ENCODE measurements at regions not wholly inside any gene's neighbourhood (a gene's known extent, or its start where the extent isn't known, plus 50 kb on each side); places are given as distances from the start of the nearest gene placed in this dataset.

DNA sequence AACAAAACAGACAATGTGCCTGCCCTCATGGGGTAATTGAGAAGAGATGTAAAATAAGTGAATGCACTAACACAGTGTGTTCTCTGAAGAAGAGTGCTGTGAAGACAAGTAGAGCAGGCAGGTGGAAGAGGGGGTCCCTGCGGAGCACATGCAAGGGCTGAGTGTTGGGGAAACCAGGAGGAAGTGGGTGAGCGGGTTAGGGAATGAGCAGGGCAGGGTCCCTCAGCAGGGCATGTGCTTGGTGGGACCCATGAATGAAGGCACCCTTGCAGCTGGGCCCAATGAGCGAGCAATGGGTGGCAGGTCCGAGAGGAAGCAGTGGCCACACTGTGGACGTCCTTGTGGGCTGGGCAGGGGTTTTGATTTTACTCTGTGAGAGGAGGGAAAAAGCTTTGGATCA is 376.6 kb upstream of the COBL start:
- Mint-ChIP-seq H3K4me1 (ENCODE audit: low read depth) (no peaks in the 10 kb centered on the region), H3K9me3 (peaks cover 18% of the 10 kb centered on the region), H3K27me3 (ENCODE audit: low read depth) (no peaks in the 10 kb centered on the region), H3K36me3 (ENCODE audit: low read depth) (no peaks in the 10 kb centered on the region), H3K27ac (no peak overlapping the region), H3K4me3 (no peak overlapping the region)

- no peaks in the 10 kb centered on the region for H3K27me3 Mint-ChIP-seq (ENCODE audit: low read depth)
- H3K4me3 Mint-ChIP-seq: no peak overlapping the region
- no peaks in the 10 kb centered on the region for H3K36me3 Mint-ChIP-seq (ENCODE audit: low read depth)
- H3K4me1 Mint-ChIP-seq (ENCODE audit: low read depth): no peaks in the 10 kb centered on the region
- H3K27ac Mint-ChIP-seq: no peak overlapping the region
- H3K9me3 Mint-ChIP-seq: peaks cover 31% of the 10 kb centered on the region
Observed at GRCh38 chr7:51689547-51689946, 372.9 kb upstream of the COBL start.

- H3K9me3 Mint-ChIP-seq: peaks cover 31% of the 10 kb centered on the region
- H3K4me3 Mint-ChIP-seq: no peak overlapping the region
- no peaks in the 10 kb centered on the region for H3K36me3 Mint-ChIP-seq (ENCODE audit: low read depth)
- no peak overlapping the region for H3K27ac Mint-ChIP-seq
- H3K4me1 Mint-ChIP-seq (ENCODE audit: low read depth): no peaks in the 10 kb centered on the region
- H3K27me3 Mint-ChIP-seq (ENCODE audit: low read depth): no peaks in the 10 kb centered on the region
Observed at GRCh38 chr7:51685794-51686193, 369.2 kb upstream of the COBL start.

- Mint-ChIP-seq H3K27me3 (ENCODE audit: low read depth) (no peaks in the 10 kb centered on the region), H3K4me1 (ENCODE audit: low read depth) (no peaks in the 10 kb centered on the region), H3K36me3 (ENCODE audit: low read depth) (no peaks in the 10 kb centered on the region), H3K4me3 (no peak overlapping the region), H3K9me3 (peaks cover 36% of the 10 kb centered on the region), H3K27ac (no peak overlapping the region)
Observed at GRCh38 chr7:51680594-51681399, 364.2 kb upstream of the COBL start.

- Mint-ChIP-seq H3K27me3 (ENCODE audit: low read depth) (no peaks in the 10 kb centered on the region), H3K9me3 (peaks cover 34% of the 10 kb centered on the region), H3K27ac (no peak overlapping the region), H3K4me3 (no peak overlapping the region), H3K4me1 (ENCODE audit: low read depth) (no peaks in the 10 kb centered on the region), H3K36me3 (ENCODE audit: low read depth) (no peaks in the 10 kb centered on the region)
Observed at GRCh38 chr7:51679358-51679757, 362.7 kb upstream of the COBL start.

DNA sequence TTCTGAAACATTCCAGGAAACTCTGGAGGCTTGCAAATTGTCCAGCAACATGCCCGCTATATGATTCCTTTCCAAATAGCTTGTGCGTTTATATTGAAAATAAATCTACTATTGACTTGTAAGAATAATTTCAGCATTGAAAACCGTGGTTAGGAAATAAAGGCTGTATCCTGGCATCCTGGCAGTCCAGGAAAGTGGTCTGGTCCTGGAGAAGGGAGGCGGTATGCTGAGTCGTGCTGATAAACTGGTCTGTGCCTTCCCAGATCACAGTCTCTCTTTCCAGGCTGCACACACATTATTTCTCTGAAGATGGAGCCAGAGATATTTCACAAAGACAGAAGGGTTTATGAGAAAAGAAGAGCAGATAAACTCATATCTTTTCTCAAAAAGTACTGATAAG is 350.1 kb upstream of the COBL start:
- no peaks in the 10 kb centered on the region for H3K27me3 Mint-ChIP-seq (ENCODE audit: low read depth)
- H3K36me3 Mint-ChIP-seq (ENCODE audit: low read depth): no peaks in the 10 kb centered on the region
- no peak overlapping the region for H3K4me3 Mint-ChIP-seq
- H3K27ac Mint-ChIP-seq: no peak overlapping the region
- peaks cover 10% of the 10 kb centered on the region for H3K9me3 Mint-ChIP-seq
- no peaks in the 10 kb centered on the region for H3K4me1 Mint-ChIP-seq (ENCODE audit: low read depth)

DNA sequence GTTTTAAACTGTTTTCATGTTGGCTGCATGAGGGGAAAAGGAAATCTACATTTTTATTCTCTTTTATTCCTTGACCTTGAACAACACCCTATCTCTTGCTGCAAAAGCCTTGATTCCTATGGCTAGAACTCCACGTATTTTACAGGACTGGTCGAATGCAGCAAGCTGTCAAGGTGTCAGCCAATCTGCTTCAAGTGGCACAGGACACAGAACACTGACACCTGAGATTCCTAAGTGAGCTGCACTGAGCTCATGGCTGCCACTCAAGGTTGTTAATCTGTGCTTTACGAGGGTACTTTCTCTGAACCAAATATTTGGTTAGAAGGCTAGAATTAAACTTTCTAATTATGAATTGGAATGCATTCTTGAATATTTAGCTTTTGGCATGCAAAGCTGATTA is 349.7 kb upstream of the COBL start:
- Mint-ChIP-seq H3K4me3 (no peak overlapping the region), H3K9me3 (peaks cover 6% of the 10 kb centered on the region), H3K27me3 (ENCODE audit: low read depth) (no peaks in the 10 kb centered on the region), H3K36me3 (ENCODE audit: low read depth) (no peaks in the 10 kb centered on the region), H3K27ac (no peak overlapping the region), H3K4me1 (ENCODE audit: low read depth) (no peaks in the 10 kb centered on the region)

DNA sequence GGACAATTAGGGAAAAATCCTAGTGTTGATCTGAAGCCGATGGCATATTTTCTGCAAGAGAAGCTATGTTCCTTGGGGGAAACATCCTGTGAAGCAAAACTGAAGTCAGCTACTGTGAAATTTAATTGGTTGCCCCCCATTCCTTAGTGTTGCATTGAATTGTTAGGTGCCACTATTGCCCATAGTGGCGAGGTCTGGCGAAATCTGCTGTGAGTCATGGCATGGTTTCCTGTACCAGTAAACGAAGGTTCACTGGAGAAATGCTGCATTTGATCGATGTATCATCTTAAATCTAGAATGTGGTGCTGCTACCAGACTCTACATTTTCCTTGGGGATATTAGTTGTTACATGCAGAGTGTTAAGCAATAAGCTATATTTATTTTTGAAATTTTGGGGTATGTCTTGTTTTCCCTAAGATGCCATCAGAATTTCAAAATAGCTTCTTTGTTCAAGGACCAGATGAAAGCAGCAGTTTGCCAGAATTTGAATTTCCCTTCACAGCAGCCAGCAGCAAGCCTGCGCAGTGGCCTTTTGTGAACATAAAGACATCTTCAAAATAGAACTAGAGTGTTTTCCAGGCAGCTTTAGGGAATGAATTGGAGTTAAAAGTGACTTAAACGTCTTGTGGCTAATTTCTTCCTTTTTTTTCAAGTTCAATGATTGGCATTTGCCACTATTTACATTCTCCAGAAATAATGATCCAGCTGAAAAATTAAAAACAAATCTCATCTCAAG is 348.6 kb upstream of the COBL start:
- Mint-ChIP-seq H3K4me1 (ENCODE audit: low read depth) (no peaks in the 10 kb centered on the region), H3K9me3 (no peaks in the 10 kb centered on the region), H3K36me3 (ENCODE audit: low read depth) (no peaks in the 10 kb centered on the region), H3K27me3 (ENCODE audit: low read depth) (no peaks in the 10 kb centered on the region), H3K27ac (no peak overlapping the region), H3K4me3 (no peak overlapping the region)

DNA sequence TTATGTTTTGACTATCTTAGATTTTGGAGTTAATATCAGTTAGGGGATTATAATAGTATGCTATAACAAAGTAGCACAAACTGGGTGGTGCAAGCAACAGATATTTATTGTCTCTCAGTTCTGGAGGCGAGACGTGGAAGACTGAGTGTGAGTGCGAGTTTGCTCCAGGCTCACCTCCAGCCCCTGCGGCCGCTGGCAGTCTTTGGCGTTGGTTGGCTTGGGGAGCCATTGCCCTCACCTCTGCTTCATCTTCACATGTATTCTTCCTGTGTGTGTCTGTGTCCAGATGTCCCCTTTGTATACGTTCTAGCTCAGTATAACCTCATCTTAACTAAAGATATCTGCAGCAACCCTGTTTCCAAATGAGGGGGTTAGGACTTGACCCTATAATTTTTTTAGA is 343.9 kb upstream of the COBL start:
- no peak overlapping the region for H3K27ac Mint-ChIP-seq
- no peaks in the 10 kb centered on the region for H3K27me3 Mint-ChIP-seq (ENCODE audit: low read depth)
- no peaks in the 10 kb centered on the region for H3K36me3 Mint-ChIP-seq (ENCODE audit: low read depth)
- H3K9me3 Mint-ChIP-seq: peaks cover 4% of the 10 kb centered on the region
- no peak overlapping the region for H3K4me3 Mint-ChIP-seq
- H3K4me1 Mint-ChIP-seq (ENCODE audit: low read depth): no peaks in the 10 kb centered on the region

DNA sequence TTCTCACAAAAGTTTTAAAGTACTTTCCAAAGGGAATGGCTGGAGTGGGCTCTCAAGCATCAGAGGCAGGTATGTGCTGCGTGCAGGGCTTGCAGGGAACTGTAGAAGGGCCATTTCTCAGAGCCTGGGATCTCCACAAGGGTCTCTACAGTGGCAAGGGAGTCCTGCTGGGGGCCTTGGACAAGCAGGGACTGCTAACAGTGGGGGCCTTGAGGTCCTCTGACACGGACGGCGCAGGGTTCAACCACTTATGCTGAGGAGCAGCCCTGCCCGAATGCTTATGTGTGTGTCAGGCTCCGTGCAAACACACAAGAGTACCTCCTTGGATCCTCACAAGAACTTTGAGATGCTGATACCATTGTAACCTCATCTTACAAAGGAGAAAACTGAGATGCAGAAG is 342.1 kb upstream of the COBL start:
- H3K36me3 Mint-ChIP-seq (ENCODE audit: low read depth): no peaks in the 10 kb centered on the region
- H3K9me3 Mint-ChIP-seq: peaks cover 16% of the 10 kb centered on the region
- H3K27ac Mint-ChIP-seq: no peak overlapping the region
- no peaks in the 10 kb centered on the region for H3K27me3 Mint-ChIP-seq (ENCODE audit: low read depth)
- no peaks in the 10 kb centered on the region for H3K4me1 Mint-ChIP-seq (ENCODE audit: low read depth)
- H3K4me3 Mint-ChIP-seq: no peak overlapping the region

DNA sequence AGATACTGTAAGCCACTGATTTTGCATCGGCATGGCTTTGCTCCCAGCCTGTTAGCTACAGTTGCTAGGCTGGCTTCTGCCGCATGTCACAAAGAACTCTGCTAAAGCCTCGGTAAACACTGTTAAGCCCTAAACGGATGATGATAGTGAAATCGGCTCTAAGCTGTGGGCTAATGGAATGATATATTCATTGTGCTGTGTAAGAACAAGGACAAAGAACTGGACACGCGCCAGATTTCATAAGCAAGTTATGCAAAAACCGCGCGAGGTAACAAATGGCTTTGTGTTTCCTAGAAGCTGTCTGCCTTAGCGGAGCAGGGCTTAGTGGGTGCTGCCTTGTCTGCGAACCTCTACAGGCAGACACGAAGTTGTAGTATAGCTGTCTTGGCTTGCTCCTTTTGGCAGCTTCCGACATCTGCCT is 331.3 kb upstream of the COBL start:
- no peaks in the 10 kb centered on the region for H3K36me3 Mint-ChIP-seq (ENCODE audit: low read depth)
- no peaks in the 10 kb centered on the region for H3K27me3 Mint-ChIP-seq (ENCODE audit: low read depth)
- H3K27ac Mint-ChIP-seq: no peak overlapping the region
- H3K4me1 Mint-ChIP-seq (ENCODE audit: low read depth): no peaks in the 10 kb centered on the region
- H3K4me3 Mint-ChIP-seq: no peak overlapping the region
- peaks cover 9% of the 10 kb centered on the region for H3K9me3 Mint-ChIP-seq

DNA sequence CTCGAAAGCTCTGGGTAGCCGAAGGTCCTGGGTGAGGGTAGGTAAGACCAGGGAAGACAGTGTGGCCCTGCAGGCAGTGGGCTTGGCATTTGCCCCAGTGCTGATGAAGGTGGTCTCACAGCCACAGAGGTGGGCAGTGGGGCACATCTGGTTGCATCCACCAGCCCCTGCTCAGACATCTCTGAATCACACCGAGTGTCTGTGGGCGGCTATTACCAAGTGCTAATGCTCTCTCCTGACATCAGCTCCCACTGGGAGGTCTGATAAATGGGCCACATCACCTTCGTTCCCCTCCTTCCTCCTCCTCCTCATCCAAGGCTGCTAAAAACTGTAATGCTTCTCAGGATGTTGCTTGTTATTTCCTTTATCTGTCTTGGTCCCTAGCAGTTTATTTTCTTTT is 330.9 kb upstream of the COBL start:
- Mint-ChIP-seq H3K4me1 (ENCODE audit: low read depth) (no peaks in the 10 kb centered on the region), H3K36me3 (ENCODE audit: low read depth) (no peaks in the 10 kb centered on the region), H3K9me3 (peaks cover 11% of the 10 kb centered on the region), H3K27me3 (ENCODE audit: low read depth) (no peaks in the 10 kb centered on the region), H3K27ac (no peak overlapping the region), H3K4me3 (no peak overlapping the region)

DNA sequence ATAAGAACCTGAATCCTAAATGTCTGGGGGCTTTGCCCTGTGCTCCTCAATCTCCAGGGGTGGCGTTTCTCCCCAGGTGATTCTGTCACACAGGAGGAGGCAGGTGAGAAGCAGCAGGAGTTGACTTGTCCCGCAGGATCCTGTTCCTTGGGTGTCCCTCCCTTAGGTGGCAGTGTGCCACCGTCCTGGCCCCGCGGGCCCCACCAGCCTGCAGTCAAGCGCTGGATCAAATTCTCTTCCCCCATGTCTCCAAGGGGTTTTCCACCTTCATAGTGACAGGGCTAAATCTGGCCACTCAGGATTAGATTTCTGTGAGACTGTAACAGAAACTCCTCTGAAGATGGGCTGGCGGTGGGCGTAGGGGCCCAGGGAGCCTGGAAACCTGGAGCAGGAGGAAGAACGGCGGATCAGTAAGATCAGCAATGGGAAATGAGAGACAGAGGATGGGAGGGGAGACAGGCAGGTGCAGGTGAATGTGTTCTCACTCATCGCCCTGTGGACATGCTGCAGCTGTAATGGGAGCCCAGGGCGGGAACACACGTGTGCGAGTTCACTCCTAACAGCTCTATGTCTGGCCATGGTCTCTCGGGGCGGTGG is 329.2 kb upstream of the COBL start:
- Mint-ChIP-seq H3K9me3 (peaks cover 15% of the 10 kb centered on the region), H3K4me1 (ENCODE audit: low read depth) (no peaks in the 10 kb centered on the region), H3K27ac (no peak overlapping the region), H3K36me3 (ENCODE audit: low read depth) (no peaks in the 10 kb centered on the region), H3K4me3 (no peak overlapping the region), H3K27me3 (ENCODE audit: low read depth) (no peaks in the 10 kb centered on the region)

- Mint-ChIP-seq H3K4me3 (no peak overlapping the region), H3K4me1 (ENCODE audit: low read depth) (no peaks in the 10 kb centered on the region), H3K27ac (no peak overlapping the region), H3K27me3 (ENCODE audit: low read depth) (no peaks in the 10 kb centered on the region), H3K9me3 (peaks cover 15% of the 10 kb centered on the region), H3K36me3 (ENCODE audit: low read depth) (no peaks in the 10 kb centered on the region)
Observed at GRCh38 chr7:51645255-51645654, 328.6 kb upstream of the COBL start.

GRCh38 chr7:51644216-51644615 is 327.6 kb upstream of the COBL start:
- Mint-ChIP-seq H3K27me3 (ENCODE audit: low read depth) (no peaks in the 10 kb centered on the region), H3K36me3 (ENCODE audit: low read depth) (no peaks in the 10 kb centered on the region), H3K4me3 (no peak overlapping the region), H3K27ac (no peak overlapping the region), H3K4me1 (ENCODE audit: low read depth) (no peaks in the 10 kb centered on the region), H3K9me3 (peaks cover 15% of the 10 kb centered on the region)

Data from T-helper 1 cell treated with Interleukin-12 subunit alpha and Interleukin-12 subunit beta and Interleukin-4 antibody, amounts not matched to agents 30 μg/mL and 1 μg/mL, for 36 hours (primary cell).